ENCODE measurements at regions not wholly inside any gene's neighbourhood (a gene's known extent, or its start where the extent isn't known, plus 50 kb on each side); places are given as distances from the start of the nearest gene placed in this dataset.

GRCh38 chrX:139290310-139290709, 240.2 kb upstream of the F9 start:
- TF ChIP-seq CTCF (conservative IDR thresholded peaks at IDR 0.05; ENCODE audit: low read depth, low read length) (no peak), EZH2 (IDR thresholded peaks at IDR 0.05; ENCODE audit: low read length, unreplicated experiment) (no peak), EZH2phosphoT487 (IDR thresholded peaks at IDR 0.05; ENCODE audit: borderline replicate concordance, low read length) (no peak)
